ENCODE measurements at regions not wholly inside any gene's neighbourhood (a gene's known extent, or its start where the extent isn't known, plus 50 kb on each side); places are given as distances from the start of the nearest gene placed in this dataset.

DNA sequence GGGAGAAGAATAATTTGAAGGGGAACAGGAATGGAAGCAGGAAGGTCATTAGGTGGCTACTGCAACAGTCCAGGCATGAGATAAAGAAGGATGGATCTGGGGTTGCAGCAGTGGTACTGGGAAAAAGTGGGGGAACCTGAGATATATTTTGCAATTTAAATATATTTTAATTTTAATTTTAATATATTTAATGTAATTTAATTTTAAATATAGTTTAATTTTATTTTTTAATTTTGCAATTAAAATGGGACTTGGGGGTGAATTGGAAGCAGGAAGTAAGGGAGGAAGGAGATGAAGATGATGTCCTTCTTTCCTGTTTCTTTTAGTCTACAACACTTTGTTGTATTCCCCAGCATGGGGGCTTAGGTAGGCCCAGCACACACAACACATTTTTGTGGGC is 369.8 kb downstream of the GADD45G start:
- Histone ChIP-seq H3K27me3 (no peaks in the 10 kb centered on the region), H3K4me3 (no peak overlapping the region), H3K27ac (no peak overlapping the region), H3K9me3 (no peaks in the 10 kb centered on the region), H3K36me3 (no peaks in the 10 kb centered on the region), H3K4me1 (no peaks in the 10 kb centered on the region)
- no peak for DNase-seq (ENCODE audit: low spot score in 2 of 2)
- TF ChIP-seq EP300 (IDR thresholded peaks at IDR 0.05) (no peak), POLR2AphosphoS5 (IDR thresholded peaks at IDR 0.05) (no peak), POLR2A (IDR thresholded peaks at IDR 0.05) (no peak)
- TF ChIP-seq, protein P1, sequence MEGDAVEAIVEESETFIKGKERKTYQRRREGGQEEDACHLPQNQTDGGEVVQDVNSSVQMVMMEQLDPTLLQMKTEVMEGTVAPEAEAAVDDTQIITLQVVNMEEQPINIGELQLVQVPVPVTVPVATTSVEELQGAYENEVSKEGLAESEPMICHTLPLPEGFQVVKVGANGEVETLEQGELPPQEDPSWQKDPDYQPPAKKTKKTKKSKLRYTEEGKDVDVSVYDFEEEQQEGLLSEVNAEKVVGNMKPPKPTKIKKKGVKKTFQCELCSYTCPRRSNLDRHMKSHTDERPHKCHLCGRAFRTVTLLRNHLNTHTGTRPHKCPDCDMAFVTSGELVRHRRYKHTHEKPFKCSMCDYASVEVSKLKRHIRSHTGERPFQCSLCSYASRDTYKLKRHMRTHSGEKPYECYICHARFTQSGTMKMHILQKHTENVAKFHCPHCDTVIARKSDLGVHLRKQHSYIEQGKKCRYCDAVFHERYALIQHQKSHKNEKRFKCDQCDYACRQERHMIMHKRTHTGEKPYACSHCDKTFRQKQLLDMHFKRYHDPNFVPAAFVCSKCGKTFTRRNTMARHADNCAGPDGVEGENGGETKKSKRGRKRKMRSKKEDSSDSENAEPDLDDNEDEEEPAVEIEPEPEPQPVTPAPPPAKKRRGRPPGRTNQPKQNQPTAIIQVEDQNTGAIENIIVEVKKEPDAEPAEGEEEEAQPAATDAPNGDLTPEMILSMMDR (IDR thresholded peaks at IDR 0.05) = no peak

DNA sequence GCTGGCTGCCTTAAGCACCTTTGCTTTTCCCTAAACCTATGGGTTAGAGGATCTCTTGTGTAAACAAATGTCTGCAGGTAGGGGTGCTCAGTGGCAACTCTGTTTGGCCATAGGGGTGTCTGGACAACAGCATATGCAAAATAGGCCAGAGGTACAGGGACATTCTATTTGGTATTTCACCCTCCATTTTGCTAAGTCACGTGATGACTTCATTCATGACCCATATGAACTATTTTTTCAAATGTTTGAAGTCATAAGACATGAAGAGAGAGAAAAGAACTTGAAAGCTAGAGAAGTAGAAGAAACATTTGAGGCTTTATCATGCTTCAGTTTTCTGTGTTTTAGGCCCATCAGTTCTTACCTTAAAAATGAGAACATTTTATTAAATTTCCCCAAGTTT is 370.2 kb downstream of the GADD45G start:
- TF ChIP-seq EP300 (IDR thresholded peaks at IDR 0.05) (no peak), POLR2A (IDR thresholded peaks at IDR 0.05) (no peak), POLR2AphosphoS5 (IDR thresholded peaks at IDR 0.05) (no peak)
- TF ChIP-seq, protein P1 (IDR thresholded peaks at IDR 0.05) = no peak
- Histone ChIP-seq H3K4me1 (no peaks in the 10 kb centered on the region), H3K9me3 (no peaks in the 10 kb centered on the region), H3K27me3 (no peaks in the 10 kb centered on the region), H3K4me3 (no peak overlapping the region), H3K36me3 (no peaks in the 10 kb centered on the region), H3K27ac (no peak overlapping the region)
- no peak for DNase-seq (ENCODE audit: low spot score in 2 of 2)
- 92% methylated on average over 1 of the region's 1 CpG for whole genome bisulfite sequencing

DNA sequence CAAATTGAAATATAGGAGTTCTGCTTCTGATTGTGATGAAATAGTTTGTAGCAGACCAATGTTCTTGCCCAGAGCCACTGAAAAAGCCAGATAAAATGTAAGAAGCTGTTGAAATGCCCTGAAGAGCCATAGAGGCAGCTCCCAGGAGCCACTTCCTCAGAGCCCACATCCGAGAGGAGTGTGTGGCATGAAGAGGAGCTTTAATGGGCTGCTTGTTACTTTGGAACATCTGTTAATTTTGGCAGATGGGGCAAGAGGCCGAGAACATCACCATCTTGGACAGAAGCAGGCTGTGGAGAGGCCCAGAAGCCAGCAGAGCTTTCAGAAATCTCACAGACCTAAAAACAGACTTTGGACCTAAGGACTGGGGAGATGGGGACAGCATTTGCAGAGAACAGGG is 370.8 kb downstream of the GADD45G start:
- H3K4me1 ChIP-seq = no peaks in the 10 kb centered on the region
- no peak for DNase-seq (ENCODE audit: low spot score in 2 of 2)
- TF ChIP-seq EP300 (IDR thresholded peaks at IDR 0.05) = no peak
- TF ChIP-seq POLR2A (IDR thresholded peaks at IDR 0.05) = no peak
- TF ChIP-seq POLR2AphosphoS5 (IDR thresholded peaks at IDR 0.05) = no peak
- TF ChIP-seq, protein P1 (IDR thresholded peaks at IDR 0.05) = no peak
- 71% methylated on average over 2 of the region's 2 CpGs for WGBS
- H3K27ac ChIP-seq = no peak overlapping the region
- H3K9me3 ChIP-seq = no peaks in the 10 kb centered on the region
- no peaks in the 10 kb centered on the region for H3K27me3 ChIP-seq
- no peak overlapping the region for H3K4me3 ChIP-seq
- H3K36me3 ChIP-seq = no peaks in the 10 kb centered on the region

DNA sequence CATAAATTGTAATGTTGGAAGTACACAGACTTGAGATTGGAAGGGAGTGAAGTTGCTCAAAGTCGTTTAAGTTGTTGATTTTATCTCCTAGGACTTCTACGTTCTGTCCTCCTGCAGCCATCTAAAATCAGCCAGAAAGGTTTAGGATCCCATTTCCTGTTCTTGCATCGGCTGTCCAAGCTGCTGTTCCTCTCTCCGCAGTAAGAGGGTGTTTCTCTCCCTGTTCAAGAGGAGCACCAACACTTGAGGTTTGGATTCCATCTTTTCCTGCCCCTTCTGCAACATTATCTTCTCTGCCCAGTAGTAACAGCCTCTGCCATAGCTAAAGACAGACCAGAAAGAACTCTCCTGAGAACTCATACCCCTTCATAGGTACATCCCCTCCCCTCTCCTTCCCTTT is 373.4 kb downstream of the GADD45G start:
- DNase-seq (ENCODE audit: low spot score in 2 of 2) = no peak
- no peaks in the 10 kb centered on the region for H3K9me3 ChIP-seq
- H3K27me3 ChIP-seq = no peaks in the 10 kb centered on the region
- no peaks in the 10 kb centered on the region for H3K36me3 ChIP-seq
- no peak overlapping the region for H3K27ac ChIP-seq
- WGBS = 33% methylated on average over 4 of the region's 4 CpGs
- no peak overlapping the region for H3K4me3 ChIP-seq
- TF ChIP-seq, protein P1 (IDR thresholded peaks at IDR 0.05) = peak in 1 of 2 donors; percentile 31
- no peak for TF ChIP-seq POLR2A (IDR thresholded peaks at IDR 0.05)
- no peaks in the 10 kb centered on the region for H3K4me1 ChIP-seq

DNA sequence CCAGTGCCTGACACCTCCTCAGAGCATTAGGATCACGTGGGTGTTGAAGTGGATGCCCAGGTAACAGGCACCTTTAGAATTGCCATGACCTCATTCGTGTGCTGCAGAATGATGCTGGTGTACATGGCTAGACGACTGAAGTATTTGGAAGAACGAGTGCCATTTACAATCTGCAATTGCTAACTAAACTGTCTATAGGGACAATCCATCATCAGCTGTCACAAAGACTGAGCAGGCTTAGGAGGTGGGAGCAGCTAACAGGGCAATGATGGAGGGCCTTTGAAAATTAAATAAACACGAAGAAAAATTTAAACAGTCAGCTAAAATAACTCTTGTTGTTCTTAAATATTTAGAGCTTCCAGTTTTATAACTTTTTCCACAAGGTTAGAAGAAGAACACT is 375.8 kb downstream of the GADD45G start:
- Histone ChIP-seq H3K4me3 (no peak overlapping the region), H3K4me1 (no peaks in the 10 kb centered on the region), H3K9me3 (no peaks in the 10 kb centered on the region), H3K27me3 (no peaks in the 10 kb centered on the region), H3K27ac (no peak overlapping the region), H3K36me3 (no peaks in the 10 kb centered on the region)
- WGBS = 89% methylated on average over 5 of the region's 5 CpGs
- TF ChIP-seq, protein P1 (IDR thresholded peaks at IDR 0.05) = no peak
- no peak for TF ChIP-seq POLR2A (IDR thresholded peaks at IDR 0.05)
- TF ChIP-seq POLR2AphosphoS5 (IDR thresholded peaks at IDR 0.05) = no peak
- no peak for TF ChIP-seq EP300 (IDR thresholded peaks at IDR 0.05)
- no peak for DNase-seq (ENCODE audit: low spot score in 2 of 2)

All from suprapubic skin (tissue), 4 donors.